Chondrocyte (in vitro differentiated cells): ENCODE measurements at regions not wholly inside any gene's neighbourhood (a gene's known extent, or its start where the extent isn't known, plus 50 kb on each side); places are given as distances from the start of the nearest gene placed in this dataset.

Experiments
- DNase-seq: peaks from one replicate; pipeline ENCODE4 v3.0.0; 2021; ENCODE audit warnings: mixed read lengths, low spot score
- H3K27ac Mint-ChIP-seq: one replicate; pipeline ENCODE4 v1.8.0; 2021; ENCODE audit warnings: mild to moderate bottlenecking, moderate library complexity, mixed read lengths; ENCODE audit not compliant: unreplicated experiment
- H3K27me3 Mint-ChIP-seq: 2 replicates; pipeline ENCODE4 v1.8.0; 2021; ENCODE audit warnings: low read depth, mixed read lengths
- H3K36me3 Mint-ChIP-seq: 2 replicates; pipeline ENCODE4 v1.8.0; 2021; ENCODE audit warnings: low read depth, mixed read lengths
- H3K4me1 Mint-ChIP-seq: 2 replicates; pipeline ENCODE4 v1.8.0; 2021; ENCODE audit warnings: low read depth, mild to moderate bottlenecking, mixed read lengths
- H3K4me3 Mint-ChIP-seq: one replicate; pipeline ENCODE4 v1.8.0; 2021; ENCODE audit warnings: mild to moderate bottlenecking, moderate library complexity, mixed read lengths; ENCODE audit not compliant: unreplicated experiment
- H3K9me3 Mint-ChIP-seq: 2 replicates; pipeline ENCODE4 v1.8.0; 2021; ENCODE audit warnings: low read depth, mixed read lengths
- TF ChIP-seq, protein P1 (sequence below): fragments of 200-600 bp; sonication (generic); IDR thresholded peaks from 2 replicates; pipeline ENCODE4 v1.5.0; 2021; ENCODE audit warnings: antibody characterized with exemption, mild to moderate bottlenecking, moderate library complexity

DNA sequence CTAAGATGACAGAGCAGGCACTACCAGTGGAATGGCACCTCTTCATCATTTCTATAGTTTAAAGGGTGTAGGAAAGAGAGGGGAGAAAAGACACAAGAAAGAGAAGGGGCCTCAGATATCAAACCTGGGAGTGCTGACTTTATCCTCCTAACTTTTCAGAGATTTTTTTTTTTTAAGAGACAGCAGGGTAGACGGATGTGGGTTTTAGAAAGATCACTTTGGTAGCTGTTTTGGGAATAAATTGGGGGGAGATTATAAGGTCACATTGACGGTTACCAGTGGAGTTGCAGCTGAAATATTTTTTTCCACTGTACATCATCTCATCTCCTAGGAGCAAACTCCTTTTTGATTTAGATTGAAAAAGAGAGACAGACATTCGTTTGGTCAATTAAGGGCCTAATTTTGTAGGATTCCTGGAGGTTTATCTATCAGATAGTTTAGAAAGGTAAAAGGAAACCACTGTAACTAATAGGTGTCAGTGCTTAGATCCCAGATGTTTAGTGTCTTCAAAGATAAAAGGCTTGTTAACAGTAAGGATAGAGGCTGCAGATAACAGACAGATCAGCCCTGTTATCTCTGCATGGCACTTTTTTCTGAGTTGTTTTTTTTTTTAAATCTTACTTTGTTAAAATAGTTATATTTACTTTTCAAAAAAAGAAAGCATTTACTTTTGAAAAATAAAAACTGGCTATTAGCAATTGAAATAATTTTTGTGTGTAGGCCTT, 1057.0 kb downstream of the IGSF11 start:
- H3K4me3 Mint-ChIP-seq, result no peak overlapping the region
- no peaks in the 10 kb centered on the region for H3K36me3 Mint-ChIP-seq
- peaks cover 9% of the 10 kb centered on the region for H3K27me3 Mint-ChIP-seq
- TF ChIP-seq, protein P1, sequence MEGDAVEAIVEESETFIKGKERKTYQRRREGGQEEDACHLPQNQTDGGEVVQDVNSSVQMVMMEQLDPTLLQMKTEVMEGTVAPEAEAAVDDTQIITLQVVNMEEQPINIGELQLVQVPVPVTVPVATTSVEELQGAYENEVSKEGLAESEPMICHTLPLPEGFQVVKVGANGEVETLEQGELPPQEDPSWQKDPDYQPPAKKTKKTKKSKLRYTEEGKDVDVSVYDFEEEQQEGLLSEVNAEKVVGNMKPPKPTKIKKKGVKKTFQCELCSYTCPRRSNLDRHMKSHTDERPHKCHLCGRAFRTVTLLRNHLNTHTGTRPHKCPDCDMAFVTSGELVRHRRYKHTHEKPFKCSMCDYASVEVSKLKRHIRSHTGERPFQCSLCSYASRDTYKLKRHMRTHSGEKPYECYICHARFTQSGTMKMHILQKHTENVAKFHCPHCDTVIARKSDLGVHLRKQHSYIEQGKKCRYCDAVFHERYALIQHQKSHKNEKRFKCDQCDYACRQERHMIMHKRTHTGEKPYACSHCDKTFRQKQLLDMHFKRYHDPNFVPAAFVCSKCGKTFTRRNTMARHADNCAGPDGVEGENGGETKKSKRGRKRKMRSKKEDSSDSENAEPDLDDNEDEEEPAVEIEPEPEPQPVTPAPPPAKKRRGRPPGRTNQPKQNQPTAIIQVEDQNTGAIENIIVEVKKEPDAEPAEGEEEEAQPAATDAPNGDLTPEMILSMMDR, result no peak
- no peak overlapping the region for H3K27ac Mint-ChIP-seq
- no peaks in the 10 kb centered on the region for H3K9me3 Mint-ChIP-seq
- DNase-seq, result no peak
- no peaks in the 10 kb centered on the region for H3K4me1 Mint-ChIP-seq

DNA sequence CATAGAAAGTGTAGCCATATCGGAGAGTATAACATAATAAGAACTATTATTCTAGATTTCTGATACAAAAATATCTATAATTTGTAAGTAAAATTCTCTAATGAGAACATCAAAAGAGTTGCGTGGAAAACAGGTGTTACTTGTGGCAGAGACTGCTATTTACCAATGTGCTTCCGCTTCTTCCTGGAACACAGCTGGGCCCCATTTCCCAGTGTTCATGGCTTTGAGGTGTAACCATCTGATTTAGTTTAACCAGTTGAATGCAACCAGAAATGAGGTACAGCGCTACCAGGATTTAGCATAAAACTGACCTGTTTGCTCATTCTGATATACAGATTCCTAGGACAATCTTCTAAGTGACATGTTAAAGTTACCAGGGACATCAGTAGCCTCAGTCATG, 1055.2 kb downstream of the IGSF11 start:
- peaks cover 14% of the 10 kb centered on the region for H3K27me3 Mint-ChIP-seq
- no peaks in the 10 kb centered on the region for H3K4me1 Mint-ChIP-seq
- H3K4me3 Mint-ChIP-seq, result no peak overlapping the region
- no peak for DNase-seq
- H3K9me3 Mint-ChIP-seq, result no peaks in the 10 kb centered on the region
- no peak overlapping the region for H3K27ac Mint-ChIP-seq
- H3K36me3 Mint-ChIP-seq, result no peaks in the 10 kb centered on the region
- TF ChIP-seq, protein P1, result no peak

DNA sequence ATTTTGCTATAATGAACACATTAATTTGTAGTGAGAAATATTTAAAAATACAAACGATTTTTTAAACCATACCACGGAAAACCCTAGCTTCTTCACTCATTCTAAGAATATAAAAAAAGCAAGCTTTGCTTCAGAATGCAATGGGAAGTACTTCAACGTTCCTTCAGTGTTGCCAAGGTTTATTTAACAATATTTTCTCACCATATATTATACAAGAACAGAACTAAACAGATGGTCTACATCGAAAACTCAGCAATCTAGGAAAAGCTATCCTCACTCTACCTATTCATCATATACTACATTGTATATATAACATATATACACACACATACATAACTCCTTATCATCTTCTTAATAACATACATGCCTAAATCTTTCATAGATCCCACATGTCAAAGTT, 1047.4 kb downstream of the IGSF11 start:
- Mint-ChIP-seq H3K9me3 (no peaks in the 10 kb centered on the region), H3K4me1 (no peaks in the 10 kb centered on the region), H3K27me3 (peaks cover 23% of the 10 kb centered on the region), H3K36me3 (no peaks in the 10 kb centered on the region), H3K4me3 (no peak overlapping the region), H3K27ac (no peak overlapping the region)
- DNase-seq, result no peak
- TF ChIP-seq, protein P1, result no peak

DNA sequence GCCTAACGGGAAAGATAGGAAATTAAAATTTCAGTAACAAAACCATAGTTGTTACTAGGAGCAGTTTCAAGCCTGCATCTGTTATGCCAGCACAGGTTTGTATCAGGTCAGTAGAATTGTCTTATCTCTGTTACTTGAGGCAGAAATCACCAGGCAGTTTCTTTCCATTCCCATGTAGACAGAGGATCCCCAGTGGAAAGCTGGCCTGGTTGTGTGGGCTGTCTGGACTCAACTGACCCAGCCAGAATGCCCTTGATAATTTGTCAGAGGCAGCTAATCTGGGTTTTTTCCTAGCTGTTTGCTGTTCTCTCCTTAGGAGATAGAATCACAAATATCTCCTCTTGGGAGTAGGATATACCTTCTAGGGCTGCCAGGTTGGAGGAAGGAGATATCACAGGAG, 1044.7 kb downstream of the IGSF11 start:
- TF ChIP-seq, protein P1, result no peak
- H3K4me3 Mint-ChIP-seq, result no peak overlapping the region

DNA sequence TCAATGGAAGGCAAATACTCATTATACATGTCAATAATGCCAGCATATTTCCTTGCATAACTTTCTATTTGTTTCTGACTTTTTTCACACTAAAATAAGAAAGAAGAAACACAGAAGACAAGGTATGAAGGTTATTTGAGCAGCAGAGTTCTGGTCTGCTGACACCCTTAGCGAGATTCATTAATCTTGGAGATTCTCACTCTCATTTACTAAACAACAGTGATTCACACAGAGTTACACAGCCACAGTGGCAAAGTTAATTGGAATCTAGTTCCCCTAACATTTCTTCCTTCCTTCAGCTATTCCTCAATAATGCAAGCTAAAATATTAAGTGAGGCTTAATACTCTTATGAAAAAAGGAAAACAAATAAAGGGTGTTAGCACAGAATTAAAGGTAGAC, 1044.0 kb downstream of the IGSF11 start:
- H3K27me3 Mint-ChIP-seq, result peaks cover 28% of the 10 kb centered on the region
- no peak overlapping the region for H3K4me3 Mint-ChIP-seq
- no peak overlapping the region for H3K27ac Mint-ChIP-seq
- H3K4me1 Mint-ChIP-seq, result no peaks in the 10 kb centered on the region
- TF ChIP-seq, protein P1, result no peak
- no peaks in the 10 kb centered on the region for H3K9me3 Mint-ChIP-seq
- no peaks in the 10 kb centered on the region for H3K36me3 Mint-ChIP-seq
- no peak for DNase-seq

More for the DNA sequence above, 1044.7 kb downstream of the IGSF11 start:
- H3K4me1 Mint-ChIP-seq, result no peaks in the 10 kb centered on the region
- no peak overlapping the region for H3K27ac Mint-ChIP-seq
- no peaks in the 10 kb centered on the region for H3K9me3 Mint-ChIP-seq
- H3K27me3 Mint-ChIP-seq, result peaks cover 24% of the 10 kb centered on the region
- no peak for DNase-seq
- no peaks in the 10 kb centered on the region for H3K36me3 Mint-ChIP-seq
